GM18498 (cell line): ENCODE measurements at regions not wholly inside any gene's neighbourhood (a gene's known extent, or its start where the extent isn't known, plus 50 kb on each side); places are given as distances from the start of the nearest gene placed in this dataset.

Experiments
- ATAC-seq: cut with Tn5 transposase; IDR thresholded peaks from one replicate; pipeline ENCODE4 v1.9.1; 2021; ENCODE audit warnings: mild to moderate bottlenecking, moderate library complexity; ENCODE audit not compliant: unreplicated experiment

GRCh38 chr12:19010087-19010486, 119.4 kb upstream of the PLEKHA5 start:
- ATAC-seq: no peak

- no peak for ATAC-seq
Measured at GRCh38 chr12:19010726-19011125, 118.8 kb upstream of the PLEKHA5 start.

- ATAC-seq: no peak
Measured at GRCh38 chr12:19012965-19013364, 116.6 kb upstream of the PLEKHA5 start.

GRCh38 chr12:19014240-19014639, 115.3 kb upstream of the PLEKHA5 start:
- no peak for ATAC-seq

GRCh38 chr12:19015285-19015684, 114.2 kb upstream of the PLEKHA5 start:
- ATAC-seq: no peak

- no peak for ATAC-seq
Measured at GRCh38 chr12:19018302-19018970, 111.1 kb upstream of the PLEKHA5 start.

- no peak for ATAC-seq
Measured at GRCh38 chr12:19021240-19021639, 108.3 kb upstream of the PLEKHA5 start.

- ATAC-seq: no peak
Measured at GRCh38 chr12:19021646-19022045, 107.9 kb upstream of the PLEKHA5 start.

- no peak for ATAC-seq
Measured at GRCh38 chr12:19025582-19025981, 104.0 kb upstream of the PLEKHA5 start.

- ATAC-seq: no peak
Measured at GRCh38 chr12:19026034-19026433, 103.5 kb upstream of the PLEKHA5 start.

- ATAC-seq: no peak
Measured at GRCh38 chr12:19026614-19027488, 102.7 kb upstream of the PLEKHA5 start.

- ATAC-seq: no peak
Measured at GRCh38 chr12:19030180-19030579, 99.4 kb upstream of the PLEKHA5 start.

- no peak for ATAC-seq
Measured at GRCh38 chr12:19030603-19031002, 98.9 kb upstream of the PLEKHA5 start.

- ATAC-seq: no peak
Measured at GRCh38 chr12:19031032-19031431, 98.5 kb upstream of the PLEKHA5 start.

- ATAC-seq: no peak
Measured at GRCh38 chr12:19032826-19033225, 96.7 kb upstream of the PLEKHA5 start.

- no peak for ATAC-seq
Measured at GRCh38 chr12:19033244-19033643, 96.3 kb upstream of the PLEKHA5 start.

- no peak for ATAC-seq
Measured at GRCh38 chr12:19034937-19035336, 94.6 kb upstream of the PLEKHA5 start.

GRCh38 chr12:19035536-19035935, 94.0 kb upstream of the PLEKHA5 start:
- no peak for ATAC-seq

GRCh38 chr12:19036673-19037357, 92.7 kb upstream of the PLEKHA5 start:
- ATAC-seq: no peak

GRCh38 chr12:19038209-19038608, 91.3 kb upstream of the PLEKHA5 start:
- ATAC-seq: no peak

GRCh38 chr12:19039515-19039914, 90.0 kb upstream of the PLEKHA5 start:
- ATAC-seq: no peak

GRCh38 chr12:19042221-19042620, 87.3 kb upstream of the PLEKHA5 start:
- ATAC-seq: no peak
